ENCODE measurements at regions not wholly inside any gene's neighbourhood (a gene's known extent, or its start where the extent isn't known, plus 50 kb on each side); places are given as distances from the start of the nearest gene placed in this dataset.
"Not testable (repeated sequence)": the region's sequence is repeated elsewhere in the genome, so short reads cannot be mapped to it uniquely, and the experiment has no call there.

DNA sequence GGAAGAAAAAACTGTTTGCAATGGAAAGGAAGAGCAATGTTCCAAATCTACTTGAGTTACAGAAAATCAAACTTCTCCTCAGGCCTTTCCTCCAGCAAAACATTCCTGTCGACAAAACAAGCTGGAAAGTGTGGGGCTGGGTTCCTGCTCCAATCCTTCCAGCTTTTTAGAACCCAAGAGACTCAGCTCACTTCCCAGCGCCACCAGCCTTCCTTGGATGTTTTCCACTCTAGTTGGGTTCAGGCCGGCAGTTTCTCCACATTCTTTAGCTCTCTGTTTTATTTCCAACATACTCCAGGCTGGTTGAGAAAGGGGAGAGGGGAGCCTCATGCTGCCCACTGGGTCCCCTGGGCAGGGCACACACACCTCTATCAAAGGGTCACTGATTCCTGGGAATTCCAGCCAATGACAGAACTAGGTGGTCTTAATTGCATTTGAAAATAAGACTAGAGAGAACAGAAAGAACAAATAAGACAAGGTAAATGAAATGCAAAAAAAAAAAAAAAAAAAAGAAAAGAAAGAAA is 287.5 kb upstream of the FRG1 start:
- DNase-seq, result not testable (repeated sequence)

DNA sequence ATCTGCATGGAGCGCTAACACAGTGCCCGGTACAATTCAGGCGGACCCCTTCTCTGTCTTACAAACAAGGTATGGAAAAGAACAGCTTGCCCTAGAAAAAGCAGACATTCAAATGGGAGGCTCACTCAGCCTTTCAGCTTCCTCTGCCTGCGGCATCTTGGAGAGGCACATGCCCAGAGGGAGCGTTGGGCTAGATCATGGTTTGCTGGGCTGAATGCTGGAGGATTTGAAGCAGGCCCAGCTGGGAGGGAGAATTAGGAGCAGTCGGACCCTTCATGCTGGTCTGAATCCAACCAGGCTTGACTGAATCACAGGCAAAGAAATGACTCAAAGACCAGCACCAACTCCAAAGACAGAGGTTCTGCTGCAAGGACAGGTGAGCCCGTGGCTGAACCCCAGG is 286.7 kb upstream of the FRG1 start:
- not testable (repeated sequence) for DNase-seq

- DNase-seq, result not testable (repeated sequence)
These were observed 286.3 kb upstream of the FRG1 start for GRCh38 chr4:189654396-189654795.

DNA sequence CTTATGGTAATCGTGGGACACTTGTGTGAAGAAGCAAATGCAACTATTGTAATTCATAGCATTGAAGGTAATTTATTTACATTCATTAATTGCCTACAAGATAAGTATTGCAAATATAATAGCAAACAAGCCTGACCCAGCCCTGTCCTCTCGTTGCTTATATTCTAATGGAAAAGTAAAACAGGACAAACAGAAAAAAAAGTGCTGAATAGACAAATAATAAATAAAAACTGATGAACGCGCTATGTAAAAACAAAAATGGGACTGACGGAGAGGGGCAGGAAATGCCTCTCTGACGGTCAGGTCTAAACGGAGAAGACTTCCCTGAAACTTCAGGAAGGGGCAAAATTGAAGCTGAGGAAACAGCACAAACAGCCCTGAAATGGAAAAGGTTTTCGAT is 284.9 kb upstream of the FRG1 start:
- DNase-seq, result not testable (repeated sequence)

GRCh38 chr4:189656641-189657040 is 284.0 kb upstream of the FRG1 start:
- DNase-seq, result no peak

DNA sequence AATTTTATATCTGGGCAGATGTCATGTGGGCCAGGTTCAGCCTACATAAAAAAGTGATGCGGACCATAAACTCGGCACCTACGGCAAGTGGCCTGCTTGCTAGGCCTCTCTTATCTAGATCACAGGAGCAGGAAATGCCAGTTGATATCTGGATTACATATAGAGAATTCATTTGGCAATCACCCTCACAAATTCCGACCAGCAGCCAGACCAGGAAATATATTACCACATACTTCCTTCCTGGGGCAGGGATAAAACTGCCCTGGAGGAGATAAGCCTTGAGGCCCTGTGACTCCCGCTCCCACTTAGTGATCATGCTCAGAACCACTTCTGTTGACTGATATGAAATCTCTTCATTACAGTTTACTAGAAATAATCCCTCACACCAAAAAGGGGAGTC is 282.4 kb upstream of the FRG1 start:
- DNase-seq, result not testable (repeated sequence)

- DNase-seq, result not testable (repeated sequence)
These were observed 281.8 kb upstream of the FRG1 start for GRCh38 chr4:189658831-189659230.

- no peak for DNase-seq
These were observed 281.4 kb upstream of the FRG1 start for GRCh38 chr4:189659287-189659686.

GRCh38 chr4:189660722-189661360 is 279.8 kb upstream of the FRG1 start:
- no peak for DNase-seq

DNA sequence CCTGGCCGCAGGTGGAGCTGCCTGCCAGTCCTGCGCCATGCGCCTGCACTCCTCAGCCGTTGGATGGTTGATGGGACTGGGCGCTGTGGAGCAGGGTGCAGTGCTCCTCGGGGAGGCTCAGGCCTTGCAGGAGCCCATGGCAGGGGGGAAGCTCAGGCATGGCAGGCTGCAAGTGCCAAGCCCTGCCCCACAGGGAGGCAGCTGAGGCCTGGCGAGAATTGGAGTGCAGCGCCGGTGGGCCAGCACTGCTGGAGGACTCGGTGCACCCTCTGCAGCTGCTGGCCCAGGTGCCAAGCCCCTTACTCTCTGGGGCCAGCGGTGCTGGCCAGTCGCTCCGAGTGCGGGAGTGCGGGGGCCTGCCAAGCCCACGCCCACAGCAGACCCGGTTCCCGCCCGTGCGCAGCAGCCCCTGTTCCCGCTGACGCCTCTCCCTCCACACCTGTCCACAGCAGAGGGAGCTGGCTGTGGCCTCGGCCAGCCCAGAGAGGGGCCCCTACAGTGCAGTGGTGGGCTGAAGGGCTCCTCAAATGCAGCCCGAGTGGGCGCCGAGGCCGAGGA is 275.9 kb upstream of the FRG1 start:
- DNase-seq, result no peak

DNA sequence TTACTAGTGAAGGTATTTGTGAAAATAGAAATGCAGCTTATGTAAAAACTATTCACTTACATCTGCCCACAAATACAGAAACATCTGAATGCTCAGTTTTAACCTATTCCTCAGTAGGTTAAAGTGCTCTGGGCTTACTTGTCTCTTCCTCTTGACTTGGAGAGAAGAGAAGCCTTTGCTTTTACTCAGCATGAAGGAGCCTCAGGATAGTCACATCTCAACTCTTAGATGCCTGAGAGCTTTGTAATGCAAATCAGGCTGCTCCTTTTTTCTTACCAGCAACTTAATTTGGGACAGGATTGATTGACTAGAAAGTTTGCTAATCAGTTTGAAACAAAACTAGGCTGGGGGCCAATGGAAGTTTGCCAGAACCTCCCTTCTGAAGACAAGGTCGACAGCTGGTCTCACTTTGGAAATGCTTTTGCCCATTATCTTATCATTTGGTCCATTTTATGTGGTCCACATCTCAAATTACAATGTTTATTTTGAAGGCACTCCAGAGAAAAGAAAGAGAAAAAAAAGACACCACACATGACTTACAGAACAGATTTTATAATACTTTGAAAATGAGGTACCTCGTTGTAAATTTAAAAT is 274.9 kb upstream of the FRG1 start:
- DNase-seq, result not testable (repeated sequence)

DNA sequence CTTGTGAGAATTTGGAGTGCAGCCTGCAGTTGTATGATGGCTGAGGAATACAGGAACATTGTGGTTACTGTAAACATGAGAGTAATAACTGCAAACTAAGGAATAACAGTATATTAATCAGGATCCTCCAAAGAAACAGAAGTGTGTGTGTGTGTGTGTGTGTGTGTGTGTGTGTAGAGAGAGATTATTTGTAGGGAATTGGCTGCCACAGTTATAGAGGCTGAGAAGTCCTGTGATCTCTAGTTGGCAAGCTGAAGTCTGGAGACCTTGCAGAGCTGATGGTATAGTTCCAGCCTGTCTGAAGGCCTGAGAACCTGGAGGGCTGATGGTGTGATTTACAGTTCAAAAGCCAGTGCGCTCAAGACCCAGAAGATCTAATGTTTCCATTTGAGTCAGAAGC is 273.3 kb upstream of the FRG1 start:
- DNase-seq, result not testable (repeated sequence)

DNA sequence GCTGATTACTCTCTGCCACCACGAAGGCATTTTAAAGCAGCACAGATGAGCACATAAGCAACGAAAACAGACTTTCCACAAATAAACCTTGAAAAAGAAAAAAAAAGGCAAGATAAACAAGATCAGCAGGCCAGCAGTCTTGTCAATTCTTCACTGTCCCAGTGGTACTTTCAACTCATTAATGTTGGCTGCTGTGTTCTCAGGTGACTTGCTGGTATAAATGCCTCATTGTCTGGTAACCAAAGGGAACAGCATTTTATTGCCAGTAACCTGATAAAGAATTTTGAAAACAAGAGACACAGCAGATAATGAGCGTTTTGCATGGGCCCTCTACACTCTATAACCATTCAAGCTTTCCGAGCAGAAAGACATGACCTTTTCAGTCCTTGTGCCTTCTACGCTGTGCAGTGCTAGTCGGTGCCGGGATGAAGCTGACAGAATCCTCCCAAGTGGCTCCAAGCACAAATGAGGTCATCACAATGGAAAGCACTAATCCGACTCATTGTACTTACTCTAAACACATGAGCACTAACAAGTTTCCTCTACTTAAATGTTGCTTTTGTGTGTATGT is 242.9 kb upstream of the FRG1 start:
- not testable (repeated sequence) for DNase-seq

- DNase-seq, result not testable (repeated sequence)
These were observed 237.7 kb upstream of the FRG1 start for GRCh38 chr4:189703000-189703399.

DNA sequence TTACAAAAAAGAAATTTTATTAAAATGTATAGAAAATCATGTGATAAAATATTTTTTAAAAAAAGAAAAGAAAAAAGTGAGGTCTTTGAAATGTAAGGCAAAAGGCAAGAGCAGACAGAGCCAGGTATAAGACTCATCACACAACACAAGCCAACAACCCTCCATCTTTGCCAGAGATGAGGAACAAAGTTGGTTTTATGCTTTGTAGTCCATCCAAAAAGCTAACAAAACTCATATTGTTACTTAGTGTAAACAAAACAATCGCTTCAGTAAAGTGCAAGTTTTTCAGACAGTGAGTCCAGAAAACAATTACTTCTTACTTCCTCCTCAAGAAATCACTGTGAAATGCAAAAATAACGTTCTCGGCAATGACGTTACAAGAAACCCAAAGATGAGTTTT is 233.9 kb upstream of the FRG1 start:
- not testable (repeated sequence) for DNase-seq

- DNase-seq, result not testable (repeated sequence)
These were observed 233.4 kb upstream of the FRG1 start for GRCh38 chr4:189707227-189707626.

DNA sequence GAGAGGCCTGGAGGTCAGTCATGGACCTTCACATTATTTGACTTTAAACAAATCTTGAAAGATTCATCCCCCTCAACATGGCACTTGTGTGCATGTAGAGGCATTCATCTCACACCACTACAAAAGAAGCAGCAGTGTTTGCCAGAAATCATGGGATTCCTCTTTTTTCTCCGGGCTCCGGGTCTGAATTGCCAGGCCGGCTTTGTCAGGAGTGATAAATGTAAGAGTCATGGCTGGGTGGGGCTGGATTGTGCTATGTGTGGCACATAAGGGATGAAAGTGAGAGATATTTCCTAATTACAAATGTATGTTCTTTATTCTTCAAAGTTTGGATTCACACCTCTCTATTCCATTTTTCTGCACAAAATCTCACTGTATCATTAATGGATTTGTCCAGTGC is 228.7 kb upstream of the FRG1 start:
- DNase-seq, result not testable (repeated sequence)

DNA sequence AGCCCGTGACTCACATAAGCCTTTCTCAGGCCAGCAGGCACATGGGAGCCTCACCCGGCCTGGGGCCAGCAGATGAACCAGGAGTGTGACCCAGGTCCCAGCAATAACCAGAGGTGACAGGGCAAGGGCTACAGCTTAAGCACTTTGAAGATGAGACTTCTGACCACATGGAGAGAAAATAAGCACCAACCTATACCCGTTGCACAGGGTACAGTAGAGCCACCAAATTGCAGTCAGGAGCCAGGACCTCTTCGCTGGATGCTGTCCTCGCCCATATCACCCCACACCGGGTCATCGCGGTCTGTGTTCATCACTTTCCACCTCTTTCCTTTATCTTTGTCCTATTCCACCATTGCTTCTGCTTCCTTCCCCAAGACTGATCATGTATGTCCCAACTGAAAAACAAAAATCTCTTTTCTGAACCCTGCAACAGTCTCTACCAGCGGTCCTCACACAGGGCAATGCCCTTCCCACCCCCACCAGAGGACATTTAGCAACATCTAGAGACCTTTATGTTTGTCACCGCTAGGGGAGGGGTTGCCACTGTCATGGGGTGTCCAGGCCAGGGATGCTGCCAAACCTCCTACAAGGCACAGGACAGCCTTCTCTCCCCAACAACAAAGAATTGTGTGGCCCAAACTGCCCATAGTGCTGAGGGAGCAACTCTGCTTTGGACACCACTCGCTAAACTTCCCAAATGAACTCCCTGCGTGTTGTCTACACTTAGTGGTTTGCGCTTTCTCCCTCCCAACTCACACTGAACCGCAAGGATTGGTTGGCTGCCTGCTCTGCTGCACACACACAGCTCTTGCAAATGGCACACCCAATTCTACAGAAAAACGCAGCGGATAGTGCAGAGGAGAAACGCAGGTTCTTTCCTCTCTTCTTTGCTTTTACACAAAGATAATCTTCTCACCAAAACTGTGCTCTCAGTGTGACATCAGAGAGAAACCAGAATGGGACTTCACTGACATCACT is 219.4 kb upstream of the FRG1 start:
- peak; percentile 38 for DNase-seq

DNA sequence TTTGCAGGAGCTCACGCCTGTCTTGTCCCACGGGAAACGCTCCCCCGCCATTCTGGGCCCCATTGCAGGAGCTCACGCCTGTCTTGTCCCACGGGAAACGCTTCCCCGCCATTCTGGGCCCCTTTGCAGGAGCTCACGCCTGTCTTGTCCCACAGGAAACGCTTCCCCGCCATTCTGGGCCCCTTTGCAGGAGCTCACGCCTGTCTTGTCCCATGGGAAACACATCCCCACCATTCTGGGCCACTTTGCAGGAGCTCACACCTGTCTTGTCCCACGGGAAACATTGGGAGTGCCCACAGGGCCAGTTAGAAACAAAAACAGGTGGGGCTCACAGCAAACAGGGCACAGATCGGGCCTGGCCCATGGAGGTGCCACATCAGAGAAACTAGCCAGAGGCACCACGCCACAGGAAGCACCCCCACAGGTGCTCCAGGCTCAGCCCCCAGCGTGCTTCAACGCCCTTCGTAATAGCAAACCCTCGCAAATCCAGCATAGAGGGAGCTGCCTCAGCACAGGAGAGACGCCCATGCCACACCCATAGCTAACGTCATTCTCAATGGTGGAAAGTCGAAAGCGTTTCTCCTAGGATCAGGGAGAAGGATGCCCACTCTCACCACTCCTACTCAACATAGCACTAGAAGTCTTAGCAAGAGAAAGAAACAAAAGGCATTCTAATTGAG is 218.2 kb upstream of the FRG1 start:
- peak; percentile 84 for DNase-seq

GRCh38 chr4:189727982-189728638 is 212.6 kb upstream of the FRG1 start:
- not testable (repeated sequence) for DNase-seq

GRCh38 chr4:189731989-189732388 is 208.7 kb upstream of the FRG1 start:
- not testable (repeated sequence) for DNase-seq
